ENCODE measurements at regions not wholly inside any gene's neighbourhood (a gene's known extent, or its start where the extent isn't known, plus 50 kb on each side); places are given as distances from the start of the nearest gene placed in this dataset.
A peak's percentile ranks its signal among the peaks of the same experiment; 100 is the strongest.

DNA sequence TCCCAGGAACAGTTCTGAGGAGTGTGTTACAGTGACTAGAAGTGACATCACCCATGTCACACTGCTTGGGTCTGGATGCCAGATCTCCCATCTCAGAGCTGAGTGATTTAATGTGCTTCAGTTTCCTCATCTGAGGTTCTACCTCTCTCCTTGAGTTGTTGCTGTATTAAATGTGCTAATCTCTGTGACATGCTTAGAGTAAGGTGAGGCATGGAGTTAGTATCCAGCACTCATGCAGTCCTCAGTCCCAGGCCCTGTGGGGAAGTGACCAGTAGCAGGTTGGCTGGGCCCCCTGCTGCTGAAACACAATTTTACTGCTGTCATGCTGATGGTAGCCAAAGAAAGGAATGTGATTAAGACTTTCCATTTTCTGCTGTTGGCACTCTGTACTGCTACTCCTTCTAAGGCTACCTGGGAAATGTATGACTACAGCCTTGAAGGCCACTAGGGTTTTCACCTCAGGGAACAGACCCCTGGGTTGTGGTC, 639.6 kb downstream of the MID1IP1 start:
- H3K36me3 ChIP-seq (ENCODE audit: control insufficient read depth in 4 of 4, insufficient read depth in 3 of 4, low read depth in 1 of 4, low read length in 3 of 4), result no peaks in the 10 kb centered on the region
- H3K27me3 ChIP-seq (ENCODE audit: control insufficient read depth in 4 of 4, insufficient read depth in 4 of 4, low read length in 3 of 4), result no peaks in the 10 kb centered on the region
- peaks cover 0 to 11% (median 4%) of the 10 kb centered on the region in 4 donors for H3K4me1 ChIP-seq (ENCODE audit: control insufficient read depth in 4 of 4, insufficient read depth in 4 of 4, low read length in 3 of 4)
- DNase-seq (ENCODE audit: low spot score), result no peak
- H3K9ac ChIP-seq (ENCODE audit: low read depth in 1 of 2, low read length in 2 of 2), result no peak overlapping the region
- H3K27ac ChIP-seq (ENCODE audit: low read depth in 1 of 2, low read length in 2 of 2), result no peak overlapping the region
- no peak overlapping the region for H3K4me3 ChIP-seq (ENCODE audit: low read depth in 1 of 3, low read length in 3 of 3)
- peaks cover 0 to 8% (median 0%) of the 10 kb centered on the region in 4 donors for H3K9me3 ChIP-seq (ENCODE audit: control insufficient read depth in 4 of 4, low read length in 3 of 4)
- TF ChIP-seq, protein P1, sequence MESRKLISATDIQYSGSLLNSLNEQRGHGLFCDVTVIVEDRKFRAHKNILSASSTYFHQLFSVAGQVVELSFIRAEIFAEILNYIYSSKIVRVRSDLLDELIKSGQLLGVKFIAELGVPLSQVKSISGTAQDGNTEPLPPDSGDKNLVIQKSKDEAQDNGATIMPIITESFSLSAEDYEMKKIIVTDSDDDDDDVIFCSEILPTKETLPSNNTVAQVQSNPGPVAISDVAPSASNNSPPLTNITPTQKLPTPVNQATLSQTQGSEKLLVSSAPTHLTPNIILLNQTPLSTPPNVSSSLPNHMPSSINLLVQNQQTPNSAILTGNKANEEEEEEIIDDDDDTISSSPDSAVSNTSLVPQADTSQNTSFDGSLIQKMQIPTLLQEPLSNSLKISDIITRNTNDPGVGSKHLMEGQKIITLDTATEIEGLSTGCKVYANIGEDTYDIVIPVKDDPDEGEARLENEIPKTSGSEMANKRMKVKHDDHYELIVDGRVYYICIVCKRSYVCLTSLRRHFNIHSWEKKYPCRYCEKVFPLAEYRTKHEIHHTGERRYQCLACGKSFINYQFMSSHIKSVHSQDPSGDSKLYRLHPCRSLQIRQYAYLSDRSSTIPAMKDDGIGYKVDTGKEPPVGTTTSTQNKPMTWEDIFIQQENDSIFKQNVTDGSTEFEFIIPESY (IDR thresholded peaks at IDR 0.05), result no peak
- TF ChIP-seq RAD21 (IDR thresholded peaks at IDR 0.05) (peak in 1 of 2 donors; percentile 16), HNF4A (conservative IDR thresholded peaks at IDR 0.05) (no peak), JUND (IDR thresholded peaks at IDR 0.05) (no peak), FOXA2 (IDR thresholded peaks at IDR 0.05) (no peak), HNF4G (IDR thresholded peaks at IDR 0.05) (no peak), YY1 (IDR thresholded peaks at IDR 0.05) (no peak)

DNA sequence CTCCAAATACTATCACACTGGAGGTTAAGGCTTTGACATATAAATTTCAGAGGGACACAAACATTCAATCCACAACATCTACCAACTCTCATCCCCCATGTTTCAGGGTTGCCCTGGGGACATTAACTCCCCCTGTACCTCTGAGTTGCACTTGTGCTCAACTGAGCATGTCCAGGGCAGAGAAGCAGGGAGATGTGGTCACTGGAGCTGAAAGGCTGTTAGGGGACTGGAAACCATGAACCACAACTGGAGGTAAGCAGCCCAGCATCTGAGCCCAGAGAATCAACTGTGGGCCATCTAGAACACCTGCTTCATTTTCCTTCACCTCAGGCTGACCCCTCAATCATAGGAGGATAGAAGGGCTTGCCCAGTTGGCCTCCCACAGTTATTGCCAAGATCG, 641.1 kb downstream of the MID1IP1 start:
- TF ChIP-seq, protein P2, sequence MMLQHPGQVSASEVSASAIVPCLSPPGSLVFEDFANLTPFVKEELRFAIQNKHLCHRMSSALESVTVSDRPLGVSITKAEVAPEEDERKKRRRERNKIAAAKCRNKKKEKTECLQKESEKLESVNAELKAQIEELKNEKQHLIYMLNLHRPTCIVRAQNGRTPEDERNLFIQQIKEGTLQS (IDR thresholded peaks at IDR 0.05), result no peak
- TF ChIP-seq FOXA1 (IDR thresholded peaks at IDR 0.05) (no peak), YY1 (IDR thresholded peaks at IDR 0.05) (no peak), EGR1 (IDR thresholded peaks at IDR 0.05; ENCODE audit: low read depth in 2 of 2) (no peak)
- TF ChIP-seq, protein P3, sequence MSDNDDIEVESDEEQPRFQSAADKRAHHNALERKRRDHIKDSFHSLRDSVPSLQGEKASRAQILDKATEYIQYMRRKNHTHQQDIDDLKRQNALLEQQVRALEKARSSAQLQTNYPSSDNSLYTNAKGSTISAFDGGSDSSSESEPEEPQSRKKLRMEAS (IDR thresholded peaks at IDR 0.05), result no peak
- DNase-seq (ENCODE audit: low spot score), result no peak
- H3K9ac ChIP-seq (ENCODE audit: low read depth in 1 of 2, low read length in 2 of 2), result no peak overlapping the region
- H3K27ac ChIP-seq (ENCODE audit: low read depth in 1 of 2, low read length in 2 of 2), result no peak overlapping the region
- peaks cover 0 to 11% (median 4%) of the 10 kb centered on the region in 4 donors for H3K4me1 ChIP-seq (ENCODE audit: control insufficient read depth in 4 of 4, insufficient read depth in 4 of 4, low read length in 3 of 4)
- H3K27me3 ChIP-seq (ENCODE audit: control insufficient read depth in 4 of 4, insufficient read depth in 4 of 4, low read length in 3 of 4), result no peaks in the 10 kb centered on the region
- no peak overlapping the region for H3K4me3 ChIP-seq (ENCODE audit: low read depth in 1 of 3, low read length in 3 of 3)
- WGBS, result 93% methylated on average over 1 of the region's 1 CpG
- peaks cover 0 to 3% (median 0%) of the 10 kb centered on the region in 4 donors for H3K9me3 ChIP-seq (ENCODE audit: control insufficient read depth in 4 of 4, low read length in 3 of 4)
- no peaks in the 10 kb centered on the region for H3K36me3 ChIP-seq (ENCODE audit: control insufficient read depth in 4 of 4, insufficient read depth in 3 of 4, low read depth in 1 of 4, low read length in 3 of 4)

DNA sequence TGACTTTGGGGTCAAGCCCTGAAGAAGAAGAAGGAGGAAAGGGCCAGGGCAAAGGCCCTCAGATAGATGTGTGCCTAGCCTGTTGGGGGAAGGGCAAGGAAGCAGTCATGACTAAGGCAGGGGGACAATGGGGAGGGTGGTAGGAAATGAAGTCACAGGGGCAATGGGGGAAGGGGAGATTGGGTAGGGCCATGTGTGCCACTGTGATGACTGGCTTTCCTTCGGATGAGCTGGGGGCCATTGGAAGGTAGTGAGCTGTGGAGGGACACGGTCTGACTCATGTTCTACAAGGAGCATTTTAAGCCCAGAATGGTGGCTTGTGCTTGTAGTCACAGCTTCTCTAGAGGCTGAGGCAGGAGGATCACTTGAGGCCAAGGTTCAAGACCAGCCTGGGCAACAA, 642.0 kb downstream of the MID1IP1 start:
- Histone ChIP-seq H3K9ac (ENCODE audit: low read depth in 1 of 2, low read length in 2 of 2) (no peak overlapping the region), H3K4me1 (ENCODE audit: control insufficient read depth in 4 of 4, insufficient read depth in 4 of 4, low read length in 3 of 4) (peaks cover 0 to 7% (median 2%) of the 10 kb centered on the region in 4 donors), H3K36me3 (ENCODE audit: control insufficient read depth in 4 of 4, insufficient read depth in 3 of 4, low read depth in 1 of 4, low read length in 3 of 4) (no peaks in the 10 kb centered on the region), H3K9me3 (ENCODE audit: control insufficient read depth in 4 of 4, low read length in 3 of 4) (no peaks in the 10 kb centered on the region), H3K27ac (ENCODE audit: low read depth in 1 of 2, low read length in 2 of 2) (no peak overlapping the region), H3K27me3 (ENCODE audit: control insufficient read depth in 4 of 4, insufficient read depth in 4 of 4, low read length in 3 of 4) (no peaks in the 10 kb centered on the region), H3K4me3 (ENCODE audit: low read depth in 1 of 3, low read length in 3 of 3) (no peak overlapping the region)
- TF ChIP-seq, protein P4, sequence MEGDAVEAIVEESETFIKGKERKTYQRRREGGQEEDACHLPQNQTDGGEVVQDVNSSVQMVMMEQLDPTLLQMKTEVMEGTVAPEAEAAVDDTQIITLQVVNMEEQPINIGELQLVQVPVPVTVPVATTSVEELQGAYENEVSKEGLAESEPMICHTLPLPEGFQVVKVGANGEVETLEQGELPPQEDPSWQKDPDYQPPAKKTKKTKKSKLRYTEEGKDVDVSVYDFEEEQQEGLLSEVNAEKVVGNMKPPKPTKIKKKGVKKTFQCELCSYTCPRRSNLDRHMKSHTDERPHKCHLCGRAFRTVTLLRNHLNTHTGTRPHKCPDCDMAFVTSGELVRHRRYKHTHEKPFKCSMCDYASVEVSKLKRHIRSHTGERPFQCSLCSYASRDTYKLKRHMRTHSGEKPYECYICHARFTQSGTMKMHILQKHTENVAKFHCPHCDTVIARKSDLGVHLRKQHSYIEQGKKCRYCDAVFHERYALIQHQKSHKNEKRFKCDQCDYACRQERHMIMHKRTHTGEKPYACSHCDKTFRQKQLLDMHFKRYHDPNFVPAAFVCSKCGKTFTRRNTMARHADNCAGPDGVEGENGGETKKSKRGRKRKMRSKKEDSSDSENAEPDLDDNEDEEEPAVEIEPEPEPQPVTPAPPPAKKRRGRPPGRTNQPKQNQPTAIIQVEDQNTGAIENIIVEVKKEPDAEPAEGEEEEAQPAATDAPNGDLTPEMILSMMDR (IDR thresholded peaks at IDR 0.05; ENCODE audit: low read depth, low read length, missing input control), result no peak
- no peak for TF ChIP-seq EGR1 (IDR thresholded peaks at IDR 0.05; ENCODE audit: low read depth in 2 of 2)
- TF ChIP-seq RXRA (IDR thresholded peaks at IDR 0.05), result no peak
- TF ChIP-seq, protein P2 (IDR thresholded peaks at IDR 0.05), result no peak
- TF ChIP-seq, protein P3 (IDR thresholded peaks at IDR 0.05), result no peak
- no peak for TF ChIP-seq SP1 (IDR thresholded peaks at IDR 0.05)
- no peak for TF ChIP-seq FOXA1 (IDR thresholded peaks at IDR 0.05)
- no peak for TF ChIP-seq HNF4G (IDR thresholded peaks at IDR 0.05)
- TF ChIP-seq TAF1 (conservative IDR thresholded peaks at IDR 0.05), result no peak
- WGBS, result 98% methylated on average over 2 of the region's 2 CpGs
- DNase-seq (ENCODE audit: low spot score), result no peak
